Osteoblast (primary cell): ENCODE measurements at regions not wholly inside any gene's neighbourhood (a gene's known extent, or its start where the extent isn't known, plus 50 kb on each side); places are given as distances from the start of the nearest gene placed in this dataset.

Experiments
- DNase-seq: peaks from one replicate; pipeline ENCODE4 v3.0.0; 2011; ENCODE audit warnings: low spot score, mixed read lengths; ENCODE audit not compliant: insufficient read length; ENCODE audit errors: missing footprints
- H2AFZ ChIP-seq: 2 replicates; pipeline ENCODE4 v1.6.0; 2011; ENCODE audit warnings: mild to moderate bottlenecking, low read length
- H3K27ac ChIP-seq: 2 replicates; pipeline ENCODE4 v1.5.1; 2011; ENCODE audit warnings: mild to moderate bottlenecking, low read depth, low read length, moderate library complexity
- H3K27me3 ChIP-seq: 2 replicates; pipeline ENCODE4 v1.6.0; 2012; ENCODE audit warnings: mild to moderate bottlenecking, control low read depth, inconsistent platforms, low read length, moderate library complexity; ENCODE audit not compliant: insufficient read depth
- H3K36me3 ChIP-seq: 2 replicates; pipeline ENCODE4 v1.5.1; 2011; ENCODE audit warnings: mild to moderate bottlenecking, low read length, control low read depth, moderate library complexity; ENCODE audit not compliant: insufficient read depth
- H3K4me1 ChIP-seq: 2 replicates; pipeline ENCODE4 v1.5.1; 2011; ENCODE audit warnings: mild to moderate bottlenecking, low read length, control low read depth, moderate library complexity; ENCODE audit not compliant: insufficient read depth
- H3K4me2 ChIP-seq: 2 replicates; pipeline ENCODE4 v1.6.0; 2011; ENCODE audit warnings: mild to moderate bottlenecking, low read length; ENCODE audit not compliant: insufficient read depth
- H3K4me3 ChIP-seq: fragments of 200-600 bp; sonication (generic); 3 replicates; pipeline ENCODE4 v1.5.1; 2012; ENCODE audit warnings: mild to moderate bottlenecking, low read length, inconsistent platforms; ENCODE audit not compliant: insufficient read depth
- H3K79me2 ChIP-seq: 2 replicates; pipeline ENCODE4 v1.6.0; 2012; ENCODE audit warnings: mild to moderate bottlenecking, low read length, control low read depth, inconsistent platforms; ENCODE audit not compliant: insufficient read depth
- H3K9me3 ChIP-seq: 2 replicates; pipeline ENCODE4 v1.5.1; 2011; ENCODE audit warnings: low read depth, low read length, control low read depth
- H4K20me1 ChIP-seq: 2 replicates; pipeline ENCODE4 v1.6.0; 2012; ENCODE audit warnings: mild to moderate bottlenecking, low read length, control low read depth; ENCODE audit not compliant: insufficient read depth
- CTCF ChIP-seq: IDR thresholded peaks from 2 replicates; pipeline ENCODE4 v1.5.1; 2011; ENCODE audit warnings: mild to moderate bottlenecking, low read depth, low read length, moderate library complexity; ENCODE audit errors: extremely low read depth

GRCh38 chr4:189124791-189125190 lies 815.9 kb upstream of the FRG1 start:
- TF ChIP-seq CTCF: no peak
- DNase-seq: no peak

DNA sequence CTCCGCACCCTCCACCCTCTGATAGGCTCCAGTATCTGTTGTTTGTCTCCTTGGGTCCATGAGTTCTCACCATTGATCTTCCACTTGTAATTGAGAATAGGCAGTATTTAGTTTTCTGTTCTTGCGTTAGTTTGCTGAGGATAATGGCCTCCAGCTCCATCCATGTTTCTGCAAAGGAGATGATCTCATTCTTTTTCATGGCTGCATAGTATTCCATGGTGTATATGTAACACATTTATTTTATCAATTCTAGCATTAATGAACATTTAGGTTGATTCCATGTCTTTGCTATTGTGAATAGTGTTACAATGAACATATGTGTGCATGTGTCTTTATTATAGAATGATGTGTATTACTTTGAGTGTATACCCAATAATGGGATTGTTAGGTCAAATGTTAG lies 814.6 kb upstream of the FRG1 start:
- H3K4me1 ChIP-seq: no peaks in the 10 kb centered on the region
- H3K4me2 ChIP-seq: no peak overlapping the region
- H3K79me2 ChIP-seq: no peaks in the 10 kb centered on the region
- no peaks in the 10 kb centered on the region for H3K27me3 ChIP-seq
- no peak overlapping the region for H2AFZ ChIP-seq
- DNase-seq: no peak
- no peaks in the 10 kb centered on the region for H3K9me3 ChIP-seq
- TF ChIP-seq CTCF: no peak
- H3K27ac ChIP-seq: no peak overlapping the region
- H3K36me3 ChIP-seq: no peaks in the 10 kb centered on the region
- no peaks in the 10 kb centered on the region for H4K20me1 ChIP-seq
- H3K4me3 ChIP-seq: no peak overlapping the region

More at GRCh38 chr4:189124791-189125190, 815.9 kb upstream of the FRG1 start:
- Histone ChIP-seq H3K4me3 (no peak overlapping the region), H2AFZ (no peak overlapping the region), H3K27me3 (no peaks in the 10 kb centered on the region), H3K9me3 (no peaks in the 10 kb centered on the region), H3K4me2 (no peak overlapping the region), H3K36me3 (no peaks in the 10 kb centered on the region), H3K79me2 (no peaks in the 10 kb centered on the region), H4K20me1 (no peaks in the 10 kb centered on the region), H3K4me1 (no peaks in the 10 kb centered on the region), H3K27ac (no peak overlapping the region)

GRCh38 chr4:189128341-189128740 lies 812.3 kb upstream of the FRG1 start:
- H2AFZ ChIP-seq: no peak overlapping the region

DNA sequence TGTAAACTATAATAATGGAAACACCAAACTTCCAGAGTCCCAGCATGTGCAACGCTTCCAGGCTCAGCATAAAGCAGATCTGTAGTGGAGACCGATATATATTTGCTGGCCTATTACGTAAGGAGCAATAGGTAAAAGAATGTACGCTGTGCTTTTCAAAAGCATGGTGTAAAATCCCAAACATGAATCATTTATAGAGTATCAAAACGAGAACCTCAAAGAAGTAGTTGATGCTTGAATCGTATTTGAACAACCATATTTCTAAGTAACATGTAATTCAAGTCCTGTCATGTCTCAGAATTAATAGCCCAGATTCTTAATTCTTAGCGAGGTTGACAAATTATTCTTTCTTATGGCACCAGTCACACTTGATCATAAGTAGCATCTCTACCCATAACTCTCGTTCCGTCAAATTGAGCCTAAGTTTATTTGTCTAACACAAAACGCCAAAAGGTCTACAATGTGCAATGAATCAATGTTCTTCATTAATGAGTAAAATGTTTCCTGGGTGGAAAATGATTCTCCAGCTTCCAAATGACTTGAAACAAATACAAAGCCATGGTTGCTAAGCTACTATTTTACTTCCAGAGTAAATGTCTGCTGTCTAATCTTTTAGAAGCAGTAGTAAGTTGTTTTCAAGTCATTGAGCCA lies 811.5 kb upstream of the FRG1 start:
- Histone ChIP-seq H3K9me3 (no peaks in the 10 kb centered on the region), H3K27ac (no peak overlapping the region), H3K4me1 (no peaks in the 10 kb centered on the region), H2AFZ (no peak overlapping the region), H3K27me3 (no peaks in the 10 kb centered on the region), H3K4me2 (no peak overlapping the region), H3K79me2 (no peaks in the 10 kb centered on the region), H3K4me3 (no peak overlapping the region), H3K36me3 (no peaks in the 10 kb centered on the region), H4K20me1 (no peaks in the 10 kb centered on the region)
- DNase-seq: no peak
- no peak for TF ChIP-seq CTCF

More at GRCh38 chr4:189128341-189128740, 812.3 kb upstream of the FRG1 start:
- no peaks in the 10 kb centered on the region for H3K36me3 ChIP-seq
- H3K4me3 ChIP-seq: no peak overlapping the region
- DNase-seq: no peak
- H3K27me3 ChIP-seq: no peaks in the 10 kb centered on the region
- no peaks in the 10 kb centered on the region for H3K9me3 ChIP-seq
- no peak overlapping the region for H3K4me2 ChIP-seq
- no peak overlapping the region for H3K27ac ChIP-seq
- H4K20me1 ChIP-seq: no peaks in the 10 kb centered on the region
- no peak for TF ChIP-seq CTCF
- no peaks in the 10 kb centered on the region for H3K79me2 ChIP-seq
- no peaks in the 10 kb centered on the region for H3K4me1 ChIP-seq
